ENCODE measurements at regions not wholly inside any gene's neighbourhood (a gene's known extent, or its start where the extent isn't known, plus 50 kb on each side); places are given as distances from the start of the nearest gene placed in this dataset.

- Histone ChIP-seq H3K4ac (replicated peaks; ENCODE audit: insufficient read length, low read depth, low read length) (no peak overlapping the region), H4K5ac (ENCODE audit: insufficient read length, low read depth, low read length) (no peak overlapping the region), H3K79me1 (ENCODE audit: low read depth, low read length) (no peaks in the 10 kb centered on the region; the same call in 1 of the 2 replicates), H2BK120ac (replicated peaks; ENCODE audit: low read depth, low read length) (no peak overlapping the region), H4K91ac (replicated peaks; ENCODE audit: insufficient read length, low read length) (no peak overlapping the region), H2BK5ac (ENCODE audit: low read depth, low read length) (no peak overlapping the region), H3K18ac (ENCODE audit: extremely low read depth, low read length) (no peak overlapping the region), H3K79me2 (ENCODE audit: control insufficient read depth in 1 of 2, insufficient read depth in 2 of 2, low read length in 2 of 2) (peaks cover 3 to 11% of the 10 kb centered on the region in 2 experiments; a peak in 3 of 4 replicates), H3K9me3 (ENCODE audit: insufficient read depth in 2 of 2, low read depth in 1 of 2, low read length in 1 of 2) (peaks cover 6 to 9% of the 10 kb centered on the region in 2 experiments; a peak in 3 of 4 replicates), H3K14ac (ENCODE audit: insufficient read length) (no peak overlapping the region), H2BK15ac (ENCODE audit: low read length) (no peak overlapping the region), H2AFZ (ENCODE audit: low read length) (no peak overlapping the region), H2AK5ac (ENCODE audit: low read depth, low read length) (no peak overlapping the region), H2BK20ac (ENCODE audit: low read length) (no peak overlapping the region), H3K4me2 (ENCODE audit: insufficient read depth in 1 of 2, low read depth in 2 of 2, low read length in 2 of 2) (no peak overlapping the region), H2BK12ac (ENCODE audit: low read depth, low read length) (no peak overlapping the region), H4K8ac (ENCODE audit: extremely low read depth, insufficient read depth, low read length) (no peak overlapping the region), H3K4me3 (ENCODE audit: extremely low read depth in 1 of 4, insufficient read depth in 2 of 4, low read depth in 3 of 4, low read length in 4 of 4) (no peak overlapping the region), H3K27me3 (replicated peaks in 1 of 4; ENCODE audit: control insufficient read depth in 3 of 4, extremely low read depth in 1 of 4, insufficient read depth in 3 of 4, low read length in 3 of 4) (no peaks in the 10 kb centered on the region), H3K56ac (replicated peaks; ENCODE audit: insufficient read length, low read depth, low read length) (no peak overlapping the region), H4K20me1 (replicated peaks in 1 of 2; ENCODE audit: control insufficient read depth in 1 of 2, insufficient read depth in 2 of 2, low read length in 2 of 2) (no peaks in the 10 kb centered on the region), H3K23ac (ENCODE audit: insufficient read length) (no peak overlapping the region), H3K23me2 (ENCODE audit: low read depth, low read length) (no peaks in the 10 kb centered on the region), H3K27ac (ENCODE audit: low read depth, low read length) (no peak overlapping the region), H3K9ac (replicated peaks in 1 of 4; ENCODE audit: extremely low read depth in 1 of 4, low read depth in 3 of 4, low read length in 3 of 4) (no peak overlapping the region), H3K4me1 (replicated peaks in 1 of 4; ENCODE audit: control insufficient read depth in 3 of 4, insufficient read depth in 4 of 4, low read length in 3 of 4) (no peaks in the 10 kb centered on the region; a peak in 1 of 7 replicates), H3K36me3 (ENCODE audit: control insufficient read depth in 2 of 4, insufficient read depth in 4 of 4, low read length in 3 of 4) (peaks cover 0 to 4% (median 0%) of the 10 kb centered on the region in 4 experiments; a peak in 1 of 8 replicates)
- ChIA-PET CTCF (ENCODE audit: partially characterized antibody) (no interaction called here), POLR2A (ENCODE audit: partially characterized antibody) (no interaction called here)
- FAIRE-seq (no peak), DNase-seq (ENCODE audit: low read depth in 1 of 2, low spot score in 2 of 2) (no peak)
- 88% methylated on average over 2 of the region's 2 CpGs; no CpG with 5 or more reads in 1 of the 2 experiments for WGBS, 2 experiments (ENCODE audit: extremely low coverage in 1 of 2, insufficient coverage in 1 of 2, insufficient read length in 1 of 2, insufficient replicate concordance in 2 of 2, low coverage in 1 of 2, low lambda C conversion rate in 2 of 2, missing lambda C conversion rate in 1 of 2)
- TF ChIP-seq RAD21 (IDR thresholded peaks at IDR 0.05 in 1 of 2, conservative IDR thresholded peaks at IDR 0.05 in 1 of 2; ENCODE audit: low read depth in 2 of 2, low read length in 2 of 2) (no peak), SRF (IDR thresholded peaks at IDR 0.05; ENCODE audit: low read depth, low read length) (no peak), CHD2 (IDR thresholded peaks at IDR 0.05; ENCODE audit: low read length) (no peak), SIX5 (IDR thresholded peaks at IDR 0.05; ENCODE audit: low read depth, low read length) (no peak), SP1 (IDR thresholded peaks at IDR 0.05; ENCODE audit: low read depth, low read length) (no peak), GTF2F1 (IDR thresholded peaks at IDR 0.05; ENCODE audit: borderline replicate concordance, low read depth, low read length) (no peak), ZNF274 (IDR thresholded peaks at IDR 0.05; ENCODE audit: borderline replicate concordance, extremely low read depth, low read length) (no peak), FOSL1 (IDR thresholded peaks at IDR 0.05; ENCODE audit: insufficient read depth, low read depth, low read length) (no peak), ATF3 (IDR thresholded peaks at IDR 0.05; ENCODE audit: insufficient read depth, low read depth, low read length) (no peak), MAX (IDR thresholded peaks at IDR 0.05) (no peak), NANOG (IDR thresholded peaks at IDR 0.05; ENCODE audit: insufficient read depth, low read depth, low read length, poor library complexity, severe bottlenecking) (no peak), SAP30 (IDR thresholded peaks at IDR 0.05; ENCODE audit: insufficient read depth, insufficient replicate concordance, low read length) (no peak), HDAC2 (IDR thresholded peaks at IDR 0.05; ENCODE audit: borderline replicate concordance in 1 of 2, low read depth in 2 of 2, low read length in 2 of 2) (no peak)
Measured at GRCh38 chr6:144383336-144383735, 98.2 kb downstream of the UTRN start.

Measured in H1 (cell line).